GM12878 (cell line): ENCODE measurements at regions not wholly inside any gene's neighbourhood (a gene's known extent, or its start where the extent isn't known, plus 50 kb on each side); places are given as distances from the start of the nearest gene placed in this dataset.

Experiments used
- ATAC-seq: fragments of 200-7000 bp; cut with Tn5 transposase; 3 replicates; pipeline ENCODE4 v1.9.1; 2020; ENCODE audit warnings: mild to moderate bottlenecking, moderate library complexity
- BruUV-seq: library from RNA; stranded (reverse); fragments of 400-500 nt; replicated peaks from 2 replicates; lab custom pipeline; 2021; lab: Mats Ljungman, UMichigan
- CTCF ChIA-PET: fragments of 300-600 bp; sonication (Branson Sonifier 250); formaldehyde crosslinking; extraction: SDS; loops from one replicate; lab custom pipeline; 2021; ENCODE audit warnings: inconsistent platforms; lab: Yijun Ruan, JAX
- POLR2A ChIA-PET: fragments of 350-600 bp; formaldehyde crosslinking; extraction: SDS; loops from one replicate; lab custom pipeline; 2021; ENCODE audit warnings: inconsistent platforms; lab: Charles Lee
- RAD21 ChIA-PET: fragments of 300-600 bp; sonication (Branson Sonifier 250); formaldehyde crosslinking; loops from one replicate; lab custom pipeline; 2023; ENCODE audit warnings: antibody characterized with exemption; ENCODE audit not compliant: unreplicated experiment; lab: Charles Lee
- SMC1A ChIA-PET: fragments of 300-600 bp; sonication (Branson Sonifier 250); formaldehyde crosslinking; loops from one replicate; lab custom pipeline; 2023; ENCODE audit not compliant: unreplicated experiment, uncharacterized antibody; lab: Charles Lee
- DNase-seq: peaks from one replicate; pipeline ENCODE4 v3.0.0-alpha.2; 2011; ENCODE audit warnings: low read depth, low spot score
- FAIRE-seq: peaks from 3 replicates; lab custom pipeline; 2011; peaks lifted over from hg19 to GRCh38; lab: Jason Lieb, UNC
- H2AFZ ChIP-seq: 2 replicates; pipeline ENCODE4 v1.6.0; 2011; ENCODE audit warnings: low read depth, low read length, control low read depth; ENCODE audit not compliant: control insufficient read depth
- H3K27ac ChIP-seq: 2 replicates; pipeline ENCODE4 v1.5.1; 2011; ENCODE audit warnings: control low read depth; ENCODE audit not compliant: control insufficient read depth, insufficient read depth
- H3K27me3 ChIP-seq, 2 experiments: replicated peaks in 1 of 2; 2 replicates each; pipeline versions ENCODE4 v1.6.0 to v1.6.1; 2011; ENCODE audit warnings: low read length in 1 of 2; ENCODE audit not compliant: control insufficient read depth in 2 of 2, insufficient read depth in 2 of 2
- H3K36me3 ChIP-seq, 2 experiments: 2 replicates each; pipeline ENCODE4 v1.5.1; 2011; ENCODE audit warnings: low read length in 1 of 2; ENCODE audit not compliant: control insufficient read depth in 2 of 2, insufficient read depth in 2 of 2
- H3K4me1 ChIP-seq: 2 replicates; pipeline ENCODE4 v1.6.1; 2011; ENCODE audit warnings: mild to moderate bottlenecking, low read length, moderate library complexity, mixed read lengths; ENCODE audit not compliant: control insufficient read depth, insufficient read depth
- H3K4me2 ChIP-seq: 2 replicates; pipeline ENCODE4 v1.6.0; 2011; ENCODE audit warnings: control low read depth; ENCODE audit not compliant: control insufficient read depth, insufficient read depth
- H3K4me3 ChIP-seq: fragments of 200-600 bp; sonication (generic); 2 replicates; pipeline ENCODE4 v1.5.1; 2016
- H3K79me2 ChIP-seq: 2 replicates; pipeline ENCODE4 v1.6.0; 2011; ENCODE audit warnings: low read length; ENCODE audit not compliant: control insufficient read depth, insufficient read depth
- H3K9ac ChIP-seq: 2 replicates; pipeline ENCODE4 v1.8.0; 2011; ENCODE audit warnings: low read length, control low read depth, mixed read lengths; ENCODE audit not compliant: control insufficient read depth, insufficient read depth
- H3K9me3 ChIP-seq: replicated peaks from 3 replicates; pipeline ENCODE4 v1.5.1; 2011; ENCODE audit warnings: mild to moderate bottlenecking, low read length; ENCODE audit not compliant: control insufficient read depth, insufficient read depth
- H4K20me1 ChIP-seq: 2 replicates; pipeline ENCODE4 v1.6.0; 2011; ENCODE audit not compliant: control insufficient read depth, insufficient read depth
- BMI1 ChIP-seq: fragments of 450-650 bp; IDR thresholded peaks from 2 replicates; pipeline ENCODE4 v1.6.1; 2016; ENCODE audit warnings: mild to moderate bottlenecking, moderate library complexity, borderline replicate concordance
- CHD2 ChIP-seq: IDR thresholded peaks from 2 replicates; pipeline ENCODE4 v1.6.1; 2011; ENCODE audit warnings: low read depth, low read length, improper control_type of control experiment, borderline replicate concordance
- MTA3 ChIP-seq: IDR thresholded peaks from 2 replicates; pipeline ENCODE4 v1.6.1; 2012; ENCODE audit warnings: low read length, inconsistent platforms, borderline replicate concordance
- MYC ChIP-seq: IDR thresholded peaks from 2 replicates; pipeline ENCODE4 v1.6.1; 2011; ENCODE audit warnings: mild to moderate bottlenecking, low read length, moderate library complexity, inconsistent platforms; ENCODE audit not compliant: insufficient read depth, insufficient replicate concordance, insufficient read length, severe bottlenecking
- NRF1 ChIP-seq: conservative IDR thresholded peaks from 2 replicates; pipeline ENCODE4 v1.6.1; 2011; ENCODE audit warnings: mild to moderate bottlenecking, low read depth, low read length, improper control_type of control experiment
- RAD21 ChIP-seq: IDR thresholded peaks from 2 replicates; pipeline ENCODE4 v1.6.1; 2011; ENCODE audit warnings: mild to moderate bottlenecking, low read depth, low read length, moderate library complexity; ENCODE audit not compliant: insufficient read depth
- SIX5 ChIP-seq: IDR thresholded peaks from 2 replicates; pipeline ENCODE4 v1.6.1; 2011; ENCODE audit warnings: mild to moderate bottlenecking, low read depth, low read length, moderate library complexity; ENCODE audit not compliant: severe bottlenecking
- SMC3 ChIP-seq: IDR thresholded peaks from 2 replicates; pipeline ENCODE4 v1.6.1; 2011; ENCODE audit warnings: low read length, improper control_type of control experiment, borderline replicate concordance
- SPI1 ChIP-seq: IDR thresholded peaks from 2 replicates; pipeline ENCODE4 v1.6.1; 2011; ENCODE audit warnings: low read depth, mild to moderate bottlenecking, low read length, moderate library complexity, borderline replicate concordance; ENCODE audit not compliant: insufficient read depth
- SRF ChIP-seq, 2 experiments: IDR thresholded peaks; 2 replicates each; pipeline ENCODE4 v1.6.1; 2011; ENCODE audit warnings: low read depth in 2 of 2, low read length in 2 of 2, mild to moderate bottlenecking in 1 of 2, moderate library complexity in 1 of 2
- SUZ12 ChIP-seq: fragments of 200-600 bp; sonication (generic); IDR thresholded peaks from one replicate; pipeline ENCODE4 v1.6.1; 2018; ENCODE audit warnings: antibody characterized with exemption, mild to moderate bottlenecking; ENCODE audit not compliant: unreplicated experiment
- ZBTB4 ChIP-seq: fragments of 450-650 bp; formaldehyde crosslinking; IDR thresholded peaks from 2 replicates; pipeline ENCODE4 v1.4.0; 2022; ENCODE audit warnings: mild to moderate bottlenecking, moderate library complexity
- ZNF207 ChIP-seq: fragments of 450-650 bp; IDR thresholded peaks from 2 replicates; pipeline ENCODE4 v1.6.1; 2014; ENCODE audit warnings: antibody characterized with exemption, mild to moderate bottlenecking, borderline replicate concordance
- ZSCAN29 ChIP-seq: fragments of 450-650 bp; IDR thresholded peaks from 2 replicates; pipeline ENCODE4 v1.6.1; 2017; ENCODE audit warnings: mild to moderate bottlenecking, moderate library complexity
- WGBS: methylation state at CpG from one replicate; pipeline ENCODE4 v1.1.6; 2016; ENCODE audit warnings: low lambda C conversion rate; ENCODE audit not compliant: insufficient replicate concordance, insufficient coverage; ENCODE audit errors: missing lambda C conversion rate; 5-methylcytosine and 5-hydroxymethylcytosine counted together
- in situ Hi-C: fragments of 300-500 bp; cut with MboI; formaldehyde crosslinking; loops from 9 replicates; pipeline ENCODE4 v1.14.3; 2018; ENCODE audit warnings: mixed read lengths
- intact Hi-C: fragments of 100-400 bp; cut with micrococcal nuclease; formaldehyde crosslinking; loops from one replicate; pipeline ENCODE4 v1.14.2; 2022; ENCODE audit not compliant: unreplicated experiment

DNA sequence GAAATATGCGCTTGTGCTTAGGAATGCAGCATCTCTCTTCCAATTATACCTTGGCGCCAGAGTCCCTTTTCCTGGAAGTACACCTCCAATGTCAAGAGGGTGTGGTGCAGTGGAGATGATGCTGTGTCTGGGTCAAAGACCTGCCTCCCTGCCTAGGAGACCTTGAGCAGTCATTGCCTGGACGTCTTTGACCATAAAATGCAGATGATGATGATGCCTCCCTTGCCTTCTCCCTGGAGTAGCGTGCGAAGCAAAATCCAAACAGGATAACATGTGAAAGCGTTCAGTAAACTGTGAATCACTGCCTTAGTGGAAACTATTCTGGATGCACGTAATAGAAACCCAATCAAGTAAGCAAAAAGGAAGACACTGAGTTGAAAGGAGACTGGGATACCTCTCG is 97.4 kb upstream of the ARMC2 start:
- BruUV-seq: no TSS peak
- Histone ChIP-seq H3K79me2 (no peaks in the 10 kb centered on the region), H3K4me3 (no peak overlapping the region), H3K27me3 (peaks cover 1 to 11% of the 10 kb centered on the region in 2 experiments), H3K36me3 (no peaks in the 10 kb centered on the region), H3K9me3 (no peaks in the 10 kb centered on the region), H2AFZ (no peak overlapping the region), H3K27ac (no peak overlapping the region)
- CTCF ChIA-PET: no interaction called here
- no peak for ATAC-seq
- in situ Hi-C loops: no loop called here
- DNase-seq: no peak
- intact Hi-C loops: no loop called here
- SMC1A ChIA-PET: no interaction called here
- 56% methylated on average over 8 of the region's 8 CpGs for WGBS
- FAIRE-seq: no peak
- no peak for TF ChIP-seq BMI1
- no peak for TF ChIP-seq NRF1
- TF ChIP-seq ZNF207: no peak
- no peak for TF ChIP-seq MTA3
- no peak for TF ChIP-seq SRF (IDR thresholded peaks at IDR 0.05; ENCODE audit: low read depth in 2 of 2, low read length in 2 of 2)
- no peak for TF ChIP-seq SPI1
- no peak for TF ChIP-seq SIX5
- TF ChIP-seq SMC3: no peak
- TF ChIP-seq RAD21: no peak
- TF ChIP-seq MYC: no peak
- TF ChIP-seq, all 136 proteins: peak for 0
- H4K20me1 ChIP-seq: no peaks in the 10 kb centered on the region
- H3K9ac ChIP-seq: no peak overlapping the region
- no peak overlapping the region for H3K4me2 ChIP-seq
- ChIA-PET POLR2A (no interaction called here), RAD21 (no interaction called here)
- peaks cover 7% of the 10 kb centered on the region for H3K4me1 ChIP-seq

DNA sequence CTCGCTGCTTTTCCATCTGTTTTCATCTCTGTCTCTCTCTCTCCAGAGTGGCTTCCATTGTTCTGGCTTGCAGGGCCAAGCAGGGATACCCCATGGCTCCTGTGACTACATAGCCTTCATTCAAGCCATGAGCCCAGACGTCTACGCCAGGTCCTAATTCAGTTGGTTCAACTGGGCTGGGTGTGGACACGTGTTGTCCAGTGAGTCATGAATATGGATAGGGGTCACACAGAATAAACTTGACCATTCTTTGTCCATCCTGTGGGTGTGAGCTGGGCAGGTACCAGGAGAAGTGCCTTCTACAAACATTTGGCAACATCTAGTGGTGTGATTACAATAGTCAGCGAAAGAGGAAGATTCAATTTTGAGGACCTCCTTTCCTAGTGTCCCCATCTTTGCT is 96.9 kb upstream of the ARMC2 start:
- Histone ChIP-seq H3K4me2 (no peak overlapping the region), H3K27ac (no peak overlapping the region), H4K20me1 (no peaks in the 10 kb centered on the region), H3K9ac (no peak overlapping the region), H3K4me1 (peaks cover 7% of the 10 kb centered on the region), H3K79me2 (no peaks in the 10 kb centered on the region), H3K9me3 (no peaks in the 10 kb centered on the region), H3K36me3 (no peaks in the 10 kb centered on the region), H3K4me3 (no peak overlapping the region), H2AFZ (no peak overlapping the region), H3K27me3 (peaks cover 1 to 11% of the 10 kb centered on the region in 2 experiments)
- no TSS peak for BruUV-seq
- in situ Hi-C loops: no loop called here
- FAIRE-seq (no peak), DNase-seq (no peak), ATAC-seq (no peak)
- ChIA-PET SMC1A (no interaction called here), POLR2A (no interaction called here), RAD21 (no interaction called here), CTCF (no interaction called here)
- WGBS: 54% methylated on average over 5 of the region's 5 CpGs
- intact Hi-C loops: no loop called here
- no peak for TF ChIP-seq CHD2
- no peak for TF ChIP-seq ZSCAN29
- no peak for TF ChIP-seq ZBTB4 (CRISPR knock-in tag)
- no peak for TF ChIP-seq MTA3
- no peak for TF ChIP-seq SUZ12
